ENCODE measurements at regions not wholly inside any gene's neighbourhood (a gene's known extent, or its start where the extent isn't known, plus 50 kb on each side); places are given as distances from the start of the nearest gene placed in this dataset.

DNA sequence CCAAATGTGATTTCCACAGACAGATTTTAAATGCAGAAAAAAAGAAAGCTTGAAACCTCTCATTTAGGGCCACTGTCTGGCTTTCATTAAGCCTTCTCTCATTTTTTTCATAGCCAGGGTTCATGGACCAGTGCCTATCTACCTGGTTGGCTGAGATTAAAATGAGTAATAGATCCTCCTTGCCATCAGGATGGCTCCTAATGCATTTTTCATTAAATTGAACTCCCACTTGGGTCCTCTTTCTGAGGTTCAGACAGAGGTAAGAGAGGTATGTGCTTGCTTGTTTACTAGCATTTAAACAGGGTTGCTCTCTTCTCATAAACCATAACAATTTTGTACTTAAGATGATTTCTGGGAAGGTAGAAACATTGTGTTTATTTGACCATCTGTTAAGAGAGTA lies 473.0 kb downstream of the TBC1D4 start:
- no peaks in the 10 kb centered on the region for H3K36me3 ChIP-seq (ENCODE audit: control insufficient read depth, insufficient read depth, low read length)
- no peak overlapping the region for H3K4me2 ChIP-seq (ENCODE audit: extremely low read depth, insufficient read depth, low read length)
- H4K20me1 ChIP-seq (ENCODE audit: control insufficient read depth, extremely low read depth, insufficient read depth, low read length) = no peaks in the 10 kb centered on the region
- no peaks in the 10 kb centered on the region for H3K9me3 ChIP-seq (ENCODE audit: control insufficient read depth, insufficient read depth, low read depth, low read length)
- H3K9ac ChIP-seq (ENCODE audit: insufficient read depth, low read length) = no peak overlapping the region
- TF ChIP-seq CTCF (conservative IDR thresholded peaks at IDR 0.05 in 1 of 2, IDR thresholded peaks at IDR 0.05 in 1 of 2; ENCODE audit: low read depth in 1 of 2, low read length in 2 of 2) = no peak
- TF ChIP-seq EZH2 (IDR thresholded peaks at IDR 0.05; ENCODE audit: low read length, missing control alignments) = no peak
- no peaks in the 10 kb centered on the region for H3K4me1 ChIP-seq (ENCODE audit: control insufficient read depth, extremely low read depth, insufficient read depth, low read length)
- no peak for DNase-seq (ENCODE audit: low read depth in 2 of 2)
- no peak overlapping the region for H2AFZ ChIP-seq (ENCODE audit: low read length)
- H3K79me2 ChIP-seq (ENCODE audit: control insufficient read depth, insufficient read depth, low read length) = no peaks in the 10 kb centered on the region
- no peaks in the 10 kb centered on the region for H3K27me3 ChIP-seq (ENCODE audit: control insufficient read depth, insufficient read depth, low read length)
- no peak overlapping the region for H3K27ac ChIP-seq (ENCODE audit: insufficient read depth, low read length)
- no peak overlapping the region for H3K4me3 ChIP-seq (replicated peaks in 1 of 4; ENCODE audit: control extremely low read depth in 1 of 4, insufficient read depth in 1 of 4, low read depth in 3 of 4, low read length in 4 of 4)

GRCh38 chr13:74990992-74991391 lies 491.0 kb downstream of the TBC1D4 start:
- Histone ChIP-seq H3K9me3 (ENCODE audit: control insufficient read depth, insufficient read depth, low read depth, low read length) (no peaks in the 10 kb centered on the region), H4K20me1 (ENCODE audit: control insufficient read depth, extremely low read depth, insufficient read depth, low read length) (no peaks in the 10 kb centered on the region), H3K36me3 (ENCODE audit: control insufficient read depth, insufficient read depth, low read length) (no peaks in the 10 kb centered on the region), H3K79me2 (ENCODE audit: control insufficient read depth, insufficient read depth, low read length) (no peaks in the 10 kb centered on the region), H3K4me2 (ENCODE audit: extremely low read depth, insufficient read depth, low read length) (no peak overlapping the region), H2AFZ (ENCODE audit: low read length) (no peak overlapping the region), H3K27me3 (ENCODE audit: control insufficient read depth, insufficient read depth, low read length) (no peaks in the 10 kb centered on the region), H3K4me3 (replicated peaks in 1 of 4; ENCODE audit: control extremely low read depth in 1 of 4, insufficient read depth in 1 of 4, low read depth in 3 of 4, low read length in 4 of 4) (no peak overlapping the region), H3K27ac (ENCODE audit: insufficient read depth, low read length) (no peak overlapping the region), H3K4me1 (ENCODE audit: control insufficient read depth, extremely low read depth, insufficient read depth, low read length) (no peaks in the 10 kb centered on the region), H3K9ac (ENCODE audit: insufficient read depth, low read length) (no peak overlapping the region)
- TF ChIP-seq EZH2 (IDR thresholded peaks at IDR 0.05; ENCODE audit: low read length, missing control alignments) (no peak), CTCF (conservative IDR thresholded peaks at IDR 0.05 in 1 of 2, IDR thresholded peaks at IDR 0.05 in 1 of 2; ENCODE audit: low read depth in 1 of 2, low read length in 2 of 2) (no peak)
- no peak for DNase-seq (ENCODE audit: low read depth in 2 of 2)

- Histone ChIP-seq H3K27me3 (ENCODE audit: control insufficient read depth, insufficient read depth, low read length) (no peaks in the 10 kb centered on the region), H3K4me2 (ENCODE audit: extremely low read depth, insufficient read depth, low read length) (no peak overlapping the region), H3K27ac (ENCODE audit: insufficient read depth, low read length) (no peak overlapping the region), H3K79me2 (ENCODE audit: control insufficient read depth, insufficient read depth, low read length) (no peaks in the 10 kb centered on the region), H2AFZ (ENCODE audit: low read length) (no peak overlapping the region), H3K9ac (ENCODE audit: insufficient read depth, low read length) (no peak overlapping the region), H4K20me1 (ENCODE audit: control insufficient read depth, extremely low read depth, insufficient read depth, low read length) (no peaks in the 10 kb centered on the region), H3K4me1 (ENCODE audit: control insufficient read depth, extremely low read depth, insufficient read depth, low read length) (no peaks in the 10 kb centered on the region), H3K36me3 (ENCODE audit: control insufficient read depth, insufficient read depth, low read length) (no peaks in the 10 kb centered on the region), H3K9me3 (ENCODE audit: control insufficient read depth, insufficient read depth, low read depth, low read length) (no peaks in the 10 kb centered on the region), H3K4me3 (replicated peaks in 1 of 4; ENCODE audit: control extremely low read depth in 1 of 4, insufficient read depth in 1 of 4, low read depth in 3 of 4, low read length in 4 of 4) (no peak overlapping the region)
- TF ChIP-seq EZH2 (IDR thresholded peaks at IDR 0.05; ENCODE audit: low read length, missing control alignments) = no peak
- no peak for DNase-seq (ENCODE audit: low read depth in 2 of 2)
Measured at GRCh38 chr13:74987124-74987690, 494.8 kb downstream of the TBC1D4 start.

Measured in fibroblast of lung (primary cell).